Left lung (tissue), 4 donors: ENCODE measurements at regions not wholly inside any gene's neighbourhood (a gene's known extent, or its start where the extent isn't known, plus 50 kb on each side); places are given as distances from the start of the nearest gene placed in this dataset.

Experiments
- ATAC-seq: fragments of 200-7000 bp; cut with Tn5 transposase; one replicate; pipeline ENCODE4 v1.9.1; 2020; ENCODE audit warnings: moderate library complexity
- DNase-seq, 4 donors: peaks; one replicate each; pipeline ENCODE4 v3.0.0-alpha.2; 2013 to 2020
- H3K27ac ChIP-seq, 2 donors: fragments of 200-600 bp; sonication (generic) in 1 of 2; one replicate each; pipeline versions ENCODE4 v1.5.0 to v1.8.0; 2020 to 2021
- H3K27me3 ChIP-seq, 2 donors: fragments of 200-600 bp; sonication (generic) in 1 of 2; one replicate each; pipeline versions ENCODE4 v1.5.0 to v1.8.0; 2020 to 2021
- H3K36me3 ChIP-seq, 2 donors: fragments of 200-600 bp; sonication (generic) in 1 of 2; one replicate each; pipeline versions ENCODE4 v1.5.0 to v1.8.0; 2020 to 2021
- H3K4me1 ChIP-seq, 2 donors: fragments of 200-600 bp; one replicate each; pipeline ENCODE4 v1.8.0; 2021
- H3K4me3 ChIP-seq, 2 donors: fragments of 200-600 bp; sonication (generic) in 1 of 2; one replicate each; pipeline versions ENCODE4 v1.5.0 to v1.8.0; 2020 to 2021; ENCODE audit warnings: mild to moderate bottlenecking in 1 of 2
- H3K9me3 ChIP-seq, 2 donors: fragments of 200-600 bp; sonication (generic) in 1 of 2; one replicate each; pipeline versions ENCODE4 v1.5.0 to v1.8.0; 2020 to 2021
- CTCF ChIP-seq, 2 donors: fragments of 200-600 bp; sonication (generic) in 1 of 2; IDR thresholded peaks; one replicate each; pipeline versions ENCODE4 v1.5.0 to v1.8.0; 2021; ENCODE audit warnings: antibody characterized with exemption in 2 of 2
- intact Hi-C, 2 donors: fragments of 100-400 bp; cut with DNase I; formaldehyde crosslinking; loops; one replicate each; pipeline versions ENCODE4 v1.11.2 to v1.14.2; 2022
- donor health status: DM: no; HTN: yes; CAD: no.
- donor health status: DM: no; HTN: no; CAD: no.

- H3K9me3 ChIP-seq: no peaks in the 10 kb centered on the region
- H3K36me3 ChIP-seq: no peaks in the 10 kb centered on the region
- no peak overlapping the region for H3K4me3 ChIP-seq
- H3K27ac ChIP-seq: no peak overlapping the region
- no peaks in the 10 kb centered on the region for H3K4me1 ChIP-seq
- peaks cover 0 to 22% of the 10 kb centered on the region in 2 donors for H3K27me3 ChIP-seq
- ATAC-seq: no peak
- no peak for TF ChIP-seq CTCF (IDR thresholded peaks at IDR 0.05)
- intact Hi-C loops: no loop called here
- DNase-seq: no peak
Observed at GRCh38 chr17:56672195-56672594, 78.7 kb downstream of the NOG start.

GRCh38 chr17:56674401-56674925, 81.0 kb downstream of the NOG start:
- intact Hi-C loops: no loop called here
- peaks cover 9% of the 10 kb centered on the region in 2 donors for H3K4me1 ChIP-seq
- DNase-seq (no peak), ATAC-seq (no peak)
- no peak overlapping the region for H3K4me3 ChIP-seq
- peaks cover 14 to 45% of the 10 kb centered on the region in 2 donors for H3K27me3 ChIP-seq
- TF ChIP-seq CTCF (IDR thresholded peaks at IDR 0.05): no peak
- no peak overlapping the region for H3K27ac ChIP-seq
- H3K36me3 ChIP-seq: no peaks in the 10 kb centered on the region
- no peaks in the 10 kb centered on the region for H3K9me3 ChIP-seq

- H3K4me1 ChIP-seq: peaks cover 9% of the 10 kb centered on the region in 2 donors
- no peaks in the 10 kb centered on the region for H3K36me3 ChIP-seq
- no peak for DNase-seq
- TF ChIP-seq CTCF (IDR thresholded peaks at IDR 0.05): no peak
- intact Hi-C loops: no loop called here
- H3K27ac ChIP-seq: no peak overlapping the region
- no peak overlapping the region for H3K4me3 ChIP-seq
- no peaks in the 10 kb centered on the region for H3K9me3 ChIP-seq
- ATAC-seq: no peak
- H3K27me3 ChIP-seq: peaks cover 14 to 61% of the 10 kb centered on the region in 2 donors
Observed at GRCh38 chr17:56675876-56676660, 82.6 kb downstream of the NOG start.

GRCh38 chr17:56676810-56677209, 83.3 kb downstream of the NOG start:
- Histone ChIP-seq H3K9me3 (no peaks in the 10 kb centered on the region), H3K4me3 (no peak overlapping the region), H3K27me3 (peaks cover 14 to 64% of the 10 kb centered on the region in 2 donors), H3K36me3 (no peaks in the 10 kb centered on the region), H3K27ac (no peak overlapping the region), H3K4me1 (peaks cover 9 to 11% of the 10 kb centered on the region in 2 donors)
- TF ChIP-seq CTCF (IDR thresholded peaks at IDR 0.05): no peak
- DNase-seq (no peak), ATAC-seq (no peak)
- intact Hi-C loops: no loop called here

- TF ChIP-seq CTCF (IDR thresholded peaks at IDR 0.05): no peak
- Histone ChIP-seq H3K4me1 (peaks cover 9 to 14% of the 10 kb centered on the region in 2 donors), H3K27ac (no peak overlapping the region), H3K9me3 (no peaks in the 10 kb centered on the region), H3K27me3 (peaks cover 14 to 64% of the 10 kb centered on the region in 2 donors), H3K36me3 (no peaks in the 10 kb centered on the region), H3K4me3 (peak overlapping the region in 1 of 2 donors; percentile 7)
- peak in 2 of 4 donors; percentile 13 to 22 for DNase-seq
- ATAC-seq: peak; percentile 52
- intact Hi-C loops: no loop called here
Observed at GRCh38 chr17:56678249-56679114, 85.0 kb downstream of the NOG start.
